Skeletal muscle tissue (tissue), 3 donors: ENCODE measurements at regions not wholly inside any gene's neighbourhood (a gene's known extent, or its start where the extent isn't known, plus 50 kb on each side); places are given as distances from the start of the nearest gene placed in this dataset.

Experiments used
- H3K27ac ChIP-seq: one replicate; pipeline ENCODE4 v1.7.0; 2013; ENCODE audit warnings: mild to moderate bottlenecking, low read depth, low read length, inconsistent platforms
- H3K27me3 ChIP-seq, 3 donors: one replicate each; pipeline ENCODE4 v1.7.0; 2013; ENCODE audit warnings: low read length in 3 of 3; ENCODE audit not compliant: control insufficient read depth in 3 of 3, insufficient read depth in 3 of 3
- H3K36me3 ChIP-seq, 3 donors: one replicate each; pipeline ENCODE4 v1.7.0; 2013; ENCODE audit warnings: low read length in 3 of 3; ENCODE audit not compliant: control insufficient read depth in 3 of 3, insufficient read depth in 3 of 3
- H3K4me1 ChIP-seq, 3 donors: one replicate each; pipeline ENCODE4 v1.7.0; 2013; ENCODE audit warnings: low read length in 3 of 3, mild to moderate bottlenecking in 3 of 3; ENCODE audit not compliant: control insufficient read depth in 3 of 3, insufficient read depth in 3 of 3
- H3K4me3 ChIP-seq, 3 donors: one replicate each; pipeline ENCODE4 v1.7.0; 2013; ENCODE audit warnings: low read length in 3 of 3
- H3K9ac ChIP-seq, 3 donors: one replicate each; pipeline ENCODE4 v1.7.0; 2013; ENCODE audit warnings: low read length in 3 of 3, mild to moderate bottlenecking in 3 of 3, moderate library complexity in 2 of 3, low read depth in 1 of 3
- H3K9me3 ChIP-seq, 3 donors: one replicate each; pipeline ENCODE4 v1.7.0; 2013; ENCODE audit warnings: low read length in 3 of 3; ENCODE audit not compliant: control insufficient read depth in 3 of 3
- donor health status: Osteomylitis.

GRCh38 chr6:145544041-145544440 is 191.3 kb downstream of the EPM2A start:
- H3K9me3 ChIP-seq, result no peaks in the 10 kb centered on the region
- no peak overlapping the region for H3K27ac ChIP-seq
- peaks cover 0 to 7% (median 4%) of the 10 kb centered on the region in 3 donors for H3K4me1 ChIP-seq
- no peaks in the 10 kb centered on the region for H3K36me3 ChIP-seq
- no peak overlapping the region for H3K9ac ChIP-seq
- H3K4me3 ChIP-seq, result no peak overlapping the region
- no peaks in the 10 kb centered on the region for H3K27me3 ChIP-seq

GRCh38 chr6:145544514-145544913 is 190.8 kb downstream of the EPM2A start:
- Histone ChIP-seq H3K4me1 (peaks cover 0 to 7% (median 4%) of the 10 kb centered on the region in 3 donors), H3K27me3 (no peaks in the 10 kb centered on the region)

GRCh38 chr6:145546265-145546664 is 189.1 kb downstream of the EPM2A start:
- H3K9ac ChIP-seq, result no peak overlapping the region
- peaks cover 0 to 7% (median 4%) of the 10 kb centered on the region in 3 donors for H3K4me1 ChIP-seq
- H3K36me3 ChIP-seq, result no peaks in the 10 kb centered on the region
- no peaks in the 10 kb centered on the region for H3K27me3 ChIP-seq
- no peak overlapping the region for H3K4me3 ChIP-seq
- H3K9me3 ChIP-seq, result no peaks in the 10 kb centered on the region
- H3K27ac ChIP-seq, result no peak overlapping the region

More at GRCh38 chr6:145544514-145544913, 190.8 kb downstream of the EPM2A start:
- H3K4me3 ChIP-seq, result no peak overlapping the region
- H3K9me3 ChIP-seq, result no peaks in the 10 kb centered on the region
- H3K36me3 ChIP-seq, result no peaks in the 10 kb centered on the region
- H3K27ac ChIP-seq, result no peak overlapping the region
- no peak overlapping the region for H3K9ac ChIP-seq

GRCh38 chr6:145547594-145548335 is 187.6 kb downstream of the EPM2A start:
- H3K36me3 ChIP-seq, result no peaks in the 10 kb centered on the region
- no peak overlapping the region for H3K4me3 ChIP-seq
- peaks cover 0 to 7% (median 4%) of the 10 kb centered on the region in 3 donors for H3K4me1 ChIP-seq
- H3K27me3 ChIP-seq, result no peaks in the 10 kb centered on the region
- no peaks in the 10 kb centered on the region for H3K9me3 ChIP-seq
- H3K9ac ChIP-seq, result no peak overlapping the region
- peak overlapping the region; percentile 7 for H3K27ac ChIP-seq

GRCh38 chr6:145548933-145549648 is 186.2 kb downstream of the EPM2A start:
- no peak overlapping the region for H3K4me3 ChIP-seq
- no peak overlapping the region for H3K9ac ChIP-seq
- H3K36me3 ChIP-seq, result no peaks in the 10 kb centered on the region
- H3K27ac ChIP-seq, result no peak overlapping the region
- no peaks in the 10 kb centered on the region for H3K9me3 ChIP-seq
- H3K27me3 ChIP-seq, result no peaks in the 10 kb centered on the region
- H3K4me1 ChIP-seq, result peaks cover 0 to 7% (median 4%) of the 10 kb centered on the region in 3 donors

DNA sequence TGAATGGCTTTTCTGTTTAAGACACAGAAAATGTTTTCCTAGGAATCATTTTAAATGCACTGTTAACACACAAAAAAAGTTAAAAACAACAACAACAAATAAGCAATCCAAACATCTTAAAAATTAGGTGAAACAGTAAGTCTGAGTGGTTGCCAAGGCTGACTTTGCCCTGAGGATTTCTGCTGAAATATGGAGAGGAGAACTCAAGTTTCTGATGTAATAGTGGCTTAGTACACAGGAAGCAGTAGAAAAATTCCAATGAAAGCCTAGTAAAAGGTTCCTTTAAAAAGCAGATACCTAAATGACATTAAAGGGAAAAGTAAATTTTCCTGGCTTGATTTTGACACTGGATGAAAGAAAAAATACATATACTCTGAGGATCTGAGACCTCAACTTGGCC is 184.2 kb downstream of the EPM2A start:
- no peak overlapping the region for H3K27ac ChIP-seq
- H3K9me3 ChIP-seq, result no peaks in the 10 kb centered on the region
- no peaks in the 10 kb centered on the region for H3K27me3 ChIP-seq
- no peak overlapping the region for H3K9ac ChIP-seq
- H3K36me3 ChIP-seq, result no peaks in the 10 kb centered on the region
- H3K4me3 ChIP-seq, result no peak overlapping the region
- peaks cover 0 to 5% (median 4%) of the 10 kb centered on the region in 3 donors for H3K4me1 ChIP-seq

DNA sequence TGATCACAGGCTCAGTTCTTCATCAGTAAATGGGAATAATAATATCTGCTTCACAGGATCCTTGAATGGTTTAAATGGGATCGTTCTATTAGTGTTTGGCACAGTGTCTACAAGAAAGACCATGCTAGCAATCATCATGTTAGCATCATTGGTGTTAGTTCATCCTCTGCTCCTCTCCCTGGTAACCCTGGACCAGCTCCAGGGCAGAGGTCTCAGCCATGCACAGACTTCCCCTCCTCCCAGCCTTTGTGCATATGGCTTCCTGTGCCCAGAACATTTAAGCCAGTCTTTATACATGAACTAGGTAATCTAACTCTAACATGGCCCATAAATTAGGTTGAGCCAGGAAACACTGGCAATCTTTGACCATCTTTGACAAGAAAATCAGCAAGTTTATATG is 180.2 kb downstream of the EPM2A start:
- no peak overlapping the region for H3K4me3 ChIP-seq
- no peak overlapping the region for H3K9ac ChIP-seq
- no peak overlapping the region for H3K27ac ChIP-seq
- H3K36me3 ChIP-seq, result no peaks in the 10 kb centered on the region
- no peaks in the 10 kb centered on the region for H3K9me3 ChIP-seq
- H3K27me3 ChIP-seq, result no peaks in the 10 kb centered on the region
- no peaks in the 10 kb centered on the region for H3K4me1 ChIP-seq

GRCh38 chr6:145557474-145557873 is 177.8 kb downstream of the EPM2A start:
- H3K4me1 ChIP-seq, result no peaks in the 10 kb centered on the region
- no peaks in the 10 kb centered on the region for H3K36me3 ChIP-seq
- H3K4me3 ChIP-seq, result no peak overlapping the region
- no peak overlapping the region for H3K27ac ChIP-seq
- no peaks in the 10 kb centered on the region for H3K27me3 ChIP-seq
- H3K9me3 ChIP-seq, result no peaks in the 10 kb centered on the region
- no peak overlapping the region for H3K9ac ChIP-seq

DNA sequence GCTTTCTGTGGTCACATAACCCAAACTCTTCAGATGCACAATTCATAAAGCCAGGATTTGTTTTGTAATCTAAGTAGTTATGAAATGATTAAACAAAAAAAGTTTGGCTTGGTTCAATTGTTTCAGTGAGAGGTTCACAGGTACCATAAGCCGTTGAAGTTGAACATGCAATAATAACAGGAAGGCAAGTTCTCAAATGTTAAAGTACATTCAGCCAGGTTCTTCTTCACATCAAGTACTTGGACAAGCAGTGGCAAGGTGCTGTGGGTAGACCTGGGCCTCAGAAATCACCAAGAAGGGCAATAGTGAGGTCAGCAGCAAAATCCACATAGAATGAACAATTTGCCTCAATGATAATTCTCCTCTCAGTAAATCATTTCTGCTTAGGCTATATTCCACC is 175.5 kb downstream of the EPM2A start:
- no peak overlapping the region for H3K27ac ChIP-seq
- H3K4me1 ChIP-seq, result no peaks in the 10 kb centered on the region
- H3K9ac ChIP-seq, result no peak overlapping the region
- H3K27me3 ChIP-seq, result no peaks in the 10 kb centered on the region
- H3K4me3 ChIP-seq, result no peak overlapping the region
- H3K9me3 ChIP-seq, result no peaks in the 10 kb centered on the region
- H3K36me3 ChIP-seq, result no peaks in the 10 kb centered on the region
